Endothelial cell of umbilical vein (primary cell): ENCODE measurements at regions not wholly inside any gene's neighbourhood (a gene's known extent, or its start where the extent isn't known, plus 50 kb on each side); places are given as distances from the start of the nearest gene placed in this dataset.

ENCODE experiments used
- BruUV-seq: library from RNA; stranded (reverse); fragments of 400-500 nt; replicated peaks from 2 replicates; lab custom pipeline; 2021; lab: Mats Ljungman, UMichigan
- CTCF ChIA-PET: fragments of 300-600, 350-600 bp; sonication (Branson Sonifier 250); formaldehyde crosslinking; loops from one replicate; lab custom pipeline; 2021; ENCODE audit warnings: antibody characterized with exemption, inconsistent platforms; lab: Charles Lee
- POLR2A ChIA-PET: fragments of 300-600, 350-600 bp; sonication (Branson Sonifier 250); formaldehyde crosslinking; loops from one replicate; lab custom pipeline; 2021; ENCODE audit warnings: antibody characterized with exemption, inconsistent platforms; lab: Charles Lee
- DNase-seq: peaks from one replicate; pipeline ENCODE4 v3.0.0-alpha.2; 2011; ENCODE audit warnings: low read depth, low spot score
- FAIRE-seq: peaks from 2 replicates; lab custom pipeline; 2011; peaks lifted over from hg19 to GRCh38; lab: Jason Lieb, UNC
- H2AFZ ChIP-seq: 2 replicates; pipeline ENCODE4 v1.6.0; 2012; ENCODE audit warnings: low read depth, low read length, control low read depth, inconsistent platforms
- H3K27ac ChIP-seq: 2 replicates; pipeline ENCODE4 v1.5.1; 2011; ENCODE audit warnings: low read depth, mild to moderate bottlenecking, control low read depth, low read length, moderate library complexity; ENCODE audit not compliant: insufficient read depth
- H3K27me3 ChIP-seq, 2 experiments: 2 replicates each; pipeline versions ENCODE4 v1.6.0 to v1.6.1; 2011; ENCODE audit warnings: low read length in 2 of 2, mixed read lengths in 1 of 2; ENCODE audit not compliant: control insufficient read depth in 2 of 2, insufficient read depth in 2 of 2
- H3K36me3 ChIP-seq, 2 experiments: 2 replicates in 1 of 2; 3 replicates in 1 of 2; pipeline ENCODE4 v1.5.1; 2011; ENCODE audit warnings: low read length in 2 of 2, mild to moderate bottlenecking in 1 of 2, moderate library complexity in 1 of 2; ENCODE audit not compliant: control insufficient read depth in 2 of 2, insufficient read depth in 2 of 2; ENCODE audit errors: extremely low read depth in 1 of 2
- H3K4me1 ChIP-seq: 3 replicates; pipeline ENCODE4 v1.5.1; 2011; ENCODE audit warnings: mild to moderate bottlenecking, low read length; ENCODE audit not compliant: control insufficient read depth, insufficient read depth; ENCODE audit errors: extremely low read depth
- H3K4me2 ChIP-seq: 2 replicates; pipeline ENCODE4 v1.6.1; 2011; ENCODE audit warnings: low read length, control low read depth, mixed read lengths; ENCODE audit not compliant: insufficient read depth
- H3K4me3 ChIP-seq, 3 experiments: fragments of 200-600 bp in 1 of 3; sonication (generic), shearing (Covaris generic) in 1 of 3; replicated peaks in 1 of 3; 2 replicates each; pipeline ENCODE4 v1.5.1; 2011 to 2016; ENCODE audit warnings: control low read depth in 3 of 3, low read length in 3 of 3, mild to moderate bottlenecking in 2 of 3, inconsistent platforms in 1 of 3, low read depth in 1 of 3, moderate library complexity in 1 of 3; ENCODE audit not compliant: insufficient read depth in 1 of 3
- H3K79me2 ChIP-seq: 2 replicates; pipeline ENCODE4 v1.6.0; 2012; ENCODE audit warnings: low read length, inconsistent platforms; ENCODE audit not compliant: control insufficient read depth, insufficient read depth
- H3K9ac ChIP-seq: replicated peaks from 2 replicates; pipeline ENCODE3; 2011; ENCODE audit warnings: low read length, control low read depth; ENCODE audit not compliant: insufficient read depth; ENCODE audit errors: extremely low read depth
- H3K9me1 ChIP-seq: replicated peaks from 3 replicates; pipeline ENCODE4 v1.6.0; 2011; ENCODE audit warnings: mild to moderate bottlenecking, low read length; ENCODE audit not compliant: control insufficient read depth, insufficient read depth; ENCODE audit errors: extremely low read depth
- H3K9me3 ChIP-seq: replicated peaks from 2 replicates; pipeline ENCODE4 v1.5.1; 2012; ENCODE audit warnings: low read length, inconsistent platforms; ENCODE audit not compliant: control insufficient read depth, insufficient read depth
- H4K20me1 ChIP-seq: replicated peaks from 2 replicates; pipeline ENCODE3; 2011; ENCODE audit warnings: mild to moderate bottlenecking, low read length; ENCODE audit not compliant: control insufficient read depth, insufficient read depth; ENCODE audit errors: extremely low read depth
- EZH2 ChIP-seq: IDR thresholded peaks from 2 replicates; pipeline ENCODE4 v1.6.1; 2012; ENCODE audit warnings: borderline replicate concordance, low read depth, mild to moderate bottlenecking, moderate library complexity, low read length, inconsistent platforms; ENCODE audit not compliant: severe bottlenecking
- FOS ChIP-seq: IDR thresholded peaks from 2 replicates; pipeline ENCODE4 v1.6.1; 2011; ENCODE audit warnings: mild to moderate bottlenecking, low read length, moderate library complexity, borderline replicate concordance; ENCODE audit not compliant: insufficient read depth
- GATA2 ChIP-seq: IDR thresholded peaks from 2 replicates; pipeline ENCODE4 v1.7.0; 2011; ENCODE audit warnings: low read depth, mild to moderate bottlenecking, moderate library complexity, mixed read lengths, low read length; ENCODE audit not compliant: insufficient read length, insufficient read depth
- JUN ChIP-seq: IDR thresholded peaks from 2 replicates; pipeline ENCODE4 v1.6.1; 2011; ENCODE audit warnings: borderline replicate concordance, low read depth; ENCODE audit not compliant: insufficient read length, insufficient read depth
- MYC ChIP-seq: IDR thresholded peaks from one replicate; pipeline ENCODE4 v1.6.1; 2011; ENCODE audit warnings: mild to moderate bottlenecking, low read depth, low read length
- POLR2A ChIP-seq: IDR thresholded peaks from 2 replicates; pipeline ENCODE4 v1.6.1; 2012; ENCODE audit warnings: low read depth, mild to moderate bottlenecking, control low read depth, low read length
- POLR2AphosphoS5 ChIP-seq: IDR thresholded peaks from 2 replicates; pipeline ENCODE4 v1.6.1; 2012; ENCODE audit warnings: low read depth, mild to moderate bottlenecking, control low read depth, low read length, moderate library complexity; ENCODE audit not compliant: insufficient read depth
- dilution Hi-C: fragments of 300-500 bp; cut with MboI; formaldehyde crosslinking; loops from one replicate; pipeline ENCODE4 v1.15.0; 2019; ENCODE audit warnings: low sequenced_read_pairs; ENCODE audit not compliant: extremely low pct_ligation_motif_present
- intact Hi-C: fragments of 100-400 bp; cut with micrococcal nuclease; formaldehyde crosslinking; loops from one replicate; pipeline ENCODE4 v1.10.0; 2022
- TF ChIP-seq, protein P1 (sequence below): IDR thresholded peaks from 2 replicates; pipeline ENCODE4 v1.6.1; 2011; ENCODE audit not compliant: insufficient read depth, insufficient read length
- TF ChIP-seq, protein P2 (sequence below), 2 donors: IDR thresholded peaks; 1 replicate in 1 of 2; 2 replicates in 1 of 2; pipeline ENCODE4 v1.5.1; 2011; ENCODE audit warnings: low read length in 2 of 2, mild to moderate bottlenecking in 2 of 2, moderate library complexity in 2 of 2, control low read depth in 1 of 2, inconsistent platforms in 1 of 2, low read depth in 1 of 2; ENCODE audit not compliant: insufficient read depth in 1 of 2; ENCODE audit errors: extremely low read depth in 1 of 2

DNA sequence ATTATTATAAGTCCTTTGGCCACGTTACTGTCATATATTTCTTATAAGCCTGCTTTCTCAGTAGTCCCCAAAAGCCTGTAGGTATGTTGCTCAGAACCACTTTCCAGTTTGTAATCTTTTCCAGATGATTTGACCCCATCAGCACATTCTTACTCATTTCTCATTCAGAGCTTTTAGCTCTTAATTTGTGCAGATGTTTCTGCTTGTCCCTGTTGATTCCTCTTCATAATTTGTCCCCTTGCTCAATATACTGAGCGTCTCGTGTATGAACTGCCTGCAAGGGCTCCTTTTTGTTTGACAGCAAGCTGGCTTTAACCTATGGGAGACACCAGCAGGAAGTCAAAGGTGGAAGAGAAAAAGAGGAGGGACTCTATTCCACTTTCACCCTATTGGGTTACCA is 733.8 kb upstream of the GJE1 start:
- no peaks in the 10 kb centered on the region for H3K36me3 ChIP-seq
- no peak for FAIRE-seq
- dilution Hi-C loops (no loop called here), intact Hi-C loops (no loop called here)
- no peak overlapping the region for H2AFZ ChIP-seq
- TF ChIP-seq GATA2 (no peak), EZH2 (no peak), MYC (no peak), POLR2AphosphoS5 (no peak), FOS (no peak), JUN (no peak), POLR2A (no peak)
- TF ChIP-seq, protein P1, sequence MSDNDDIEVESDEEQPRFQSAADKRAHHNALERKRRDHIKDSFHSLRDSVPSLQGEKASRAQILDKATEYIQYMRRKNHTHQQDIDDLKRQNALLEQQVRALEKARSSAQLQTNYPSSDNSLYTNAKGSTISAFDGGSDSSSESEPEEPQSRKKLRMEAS: no peak
- TF ChIP-seq, protein P2, sequence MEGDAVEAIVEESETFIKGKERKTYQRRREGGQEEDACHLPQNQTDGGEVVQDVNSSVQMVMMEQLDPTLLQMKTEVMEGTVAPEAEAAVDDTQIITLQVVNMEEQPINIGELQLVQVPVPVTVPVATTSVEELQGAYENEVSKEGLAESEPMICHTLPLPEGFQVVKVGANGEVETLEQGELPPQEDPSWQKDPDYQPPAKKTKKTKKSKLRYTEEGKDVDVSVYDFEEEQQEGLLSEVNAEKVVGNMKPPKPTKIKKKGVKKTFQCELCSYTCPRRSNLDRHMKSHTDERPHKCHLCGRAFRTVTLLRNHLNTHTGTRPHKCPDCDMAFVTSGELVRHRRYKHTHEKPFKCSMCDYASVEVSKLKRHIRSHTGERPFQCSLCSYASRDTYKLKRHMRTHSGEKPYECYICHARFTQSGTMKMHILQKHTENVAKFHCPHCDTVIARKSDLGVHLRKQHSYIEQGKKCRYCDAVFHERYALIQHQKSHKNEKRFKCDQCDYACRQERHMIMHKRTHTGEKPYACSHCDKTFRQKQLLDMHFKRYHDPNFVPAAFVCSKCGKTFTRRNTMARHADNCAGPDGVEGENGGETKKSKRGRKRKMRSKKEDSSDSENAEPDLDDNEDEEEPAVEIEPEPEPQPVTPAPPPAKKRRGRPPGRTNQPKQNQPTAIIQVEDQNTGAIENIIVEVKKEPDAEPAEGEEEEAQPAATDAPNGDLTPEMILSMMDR (IDR thresholded peaks at IDR 0.05; ENCODE audit: extremely low read depth in 1 of 2, insufficient read depth in 1 of 2, low read depth in 1 of 2, low read length in 2 of 2): no peak
- no TSS peak for BruUV-seq
- H3K4me1 ChIP-seq: no peaks in the 10 kb centered on the region
- no peaks in the 10 kb centered on the region for H4K20me1 ChIP-seq
- H3K27me3 ChIP-seq: no peaks in the 10 kb centered on the region
- no peak overlapping the region for H3K27ac ChIP-seq
- no peak for DNase-seq
- no peak overlapping the region for H3K4me2 ChIP-seq
- POLR2A ChIA-PET: no interaction called here
- CTCF ChIA-PET: interaction anchor here (1.0 kb wide), 1 partner anchor 13 kb away, joined by 3 read pairs; no protein-coding TSS in a partner anchor
- no peaks in the 10 kb centered on the region for H3K9me3 ChIP-seq
- no peaks in the 10 kb centered on the region for H3K79me2 ChIP-seq
- H3K9me1 ChIP-seq: no peaks in the 10 kb centered on the region
- no peak overlapping the region for H3K4me3 ChIP-seq
- no peak overlapping the region for H3K9ac ChIP-seq
